IMR-90 (cell line): ENCODE measurements at regions not wholly inside any gene's neighbourhood (a gene's known extent, or its start where the extent isn't known, plus 50 kb on each side); places are given as distances from the start of the nearest gene placed in this dataset.

ENCODE experiments used
- ATAC-seq: fragments of 200-7000 bp; cut with Tn5 transposase; 2 replicates; pipeline ENCODE4 v1.9.1; 2020; ENCODE audit warnings: low read depth, mild to moderate bottlenecking, moderate library complexity
- BruUV-seq: library from RNA; stranded (reverse); fragments of 400-500 nt; replicated peaks from 2 replicates; lab custom pipeline; 2021; lab: Mats Ljungman, UMichigan
- CTCF ChIA-PET: fragments of 300-600 bp; formaldehyde crosslinking; extraction: SDS; loops from one replicate; lab custom pipeline; 2021; ENCODE audit warnings: antibody characterized with exemption; lab: Yijun Ruan, JAX
- POLR2A ChIA-PET: fragments of 300-600 bp; sonication (Branson Sonifier 250); formaldehyde crosslinking; loops from one replicate; lab custom pipeline; 2022; ENCODE audit warnings: antibody characterized with exemption; ENCODE audit not compliant: unreplicated experiment; lab: Charles Lee
- DNase-seq: peaks from one replicate; pipeline ENCODE4 v3.0.0; 2013
- H2AFZ ChIP-seq: replicated peaks from 2 replicates; pipeline ENCODE3; 2013; ENCODE audit warnings: low read length, mild to moderate bottlenecking; ENCODE audit not compliant: poor library complexity
- H2AK5ac ChIP-seq: 2 replicates; pipeline ENCODE4 v1.6.1; 2013; ENCODE audit warnings: low read depth, low read length, inconsistent platforms
- H2AK9ac ChIP-seq: replicated peaks from 2 replicates; pipeline ENCODE3; 2013; ENCODE audit warnings: mild to moderate bottlenecking, low read depth, low read length, moderate library complexity; ENCODE audit not compliant: poor library complexity
- H2BK120ac ChIP-seq: 2 replicates; pipeline ENCODE4 v1.6.1; 2013; ENCODE audit warnings: low read depth, low read length, inconsistent platforms
- H2BK15ac ChIP-seq: 3 replicates; pipeline ENCODE4 v1.6.1; 2013; ENCODE audit warnings: low read depth, low read length, inconsistent platforms
- H2BK20ac ChIP-seq: 2 replicates; pipeline ENCODE4 v1.6.1; 2013; ENCODE audit warnings: low read depth, mild to moderate bottlenecking, inconsistent platforms, low read length, moderate library complexity
- H2BK5ac ChIP-seq: 2 replicates; pipeline ENCODE4 v1.6.1; 2013; ENCODE audit warnings: mild to moderate bottlenecking, low read depth, low read length, inconsistent platforms; ENCODE audit not compliant: poor library complexity, severe bottlenecking
- H3K14ac ChIP-seq: replicated peaks from 2 replicates; pipeline ENCODE4 v1.6.1; 2013; ENCODE audit warnings: low read depth, low read length, inconsistent platforms
- H3K18ac ChIP-seq: 2 replicates; pipeline ENCODE4 v1.6.1; 2013; ENCODE audit warnings: low read depth, low read length, control low read depth
- H3K23ac ChIP-seq: 2 replicates; pipeline ENCODE4 v1.6.1; 2013; ENCODE audit warnings: low read depth, low read length, inconsistent platforms
- H3K27ac ChIP-seq: 2 replicates; pipeline ENCODE4 v1.5.1; 2013; ENCODE audit warnings: mild to moderate bottlenecking, control low read depth, low read length; ENCODE audit not compliant: insufficient read depth
- H3K27me3 ChIP-seq: 2 replicates; pipeline ENCODE4 v1.6.1; 2013; ENCODE audit warnings: low read length; ENCODE audit not compliant: control insufficient read depth, insufficient read depth
- H3K36me3 ChIP-seq: 2 replicates; pipeline ENCODE4 v1.6.1; 2013; ENCODE audit warnings: low read length, mixed read lengths; ENCODE audit not compliant: control insufficient read depth, insufficient read depth
- H3K4ac ChIP-seq: 2 replicates; pipeline ENCODE4 v1.6.1; 2013; ENCODE audit warnings: low read depth, low read length, inconsistent platforms
- H3K4me1 ChIP-seq: 2 replicates; pipeline ENCODE4 v1.6.1; 2013; ENCODE audit warnings: low read length, mixed read lengths; ENCODE audit not compliant: control insufficient read depth, insufficient read depth
- H3K4me2 ChIP-seq: 2 replicates; pipeline ENCODE4 v1.6.1; 2013; ENCODE audit warnings: low read depth, mild to moderate bottlenecking, control low read depth, low read length, moderate library complexity
- H3K4me3 ChIP-seq: 2 replicates; pipeline ENCODE4 v1.5.1; 2013; ENCODE audit warnings: low read depth, mild to moderate bottlenecking, control low read depth, low read length, moderate library complexity; ENCODE audit not compliant: insufficient read depth
- H3K56ac ChIP-seq: 2 replicates; pipeline ENCODE4 v1.6.1; 2013; ENCODE audit warnings: low read length, inconsistent platforms; ENCODE audit not compliant: insufficient read depth; ENCODE audit errors: extremely low read depth
- H3K79me1 ChIP-seq, 2 experiments: 2 replicates each; pipeline ENCODE4 v1.6.1; 2013; ENCODE audit warnings: low read length in 2 of 2, inconsistent platforms in 1 of 2, low read depth in 1 of 2
- H3K9ac ChIP-seq: 2 replicates; pipeline ENCODE4 v1.6.1; 2013; ENCODE audit warnings: low read depth, low read length, control low read depth
- H3K9me1 ChIP-seq: 2 replicates; pipeline ENCODE4 v1.6.1; 2013; ENCODE audit warnings: low read length, inconsistent platforms; ENCODE audit not compliant: insufficient read depth
- H3K9me3 ChIP-seq: 2 replicates; pipeline ENCODE4 v1.6.1; 2013; ENCODE audit warnings: low read length; ENCODE audit not compliant: control insufficient read depth, insufficient read depth
- H4K20me1 ChIP-seq: 2 replicates; pipeline ENCODE4 v1.6.1; 2013; ENCODE audit warnings: low read length, inconsistent platforms; ENCODE audit not compliant: insufficient read depth
- H4K5ac ChIP-seq: 2 replicates; pipeline ENCODE4 v1.6.1; 2013; ENCODE audit warnings: mild to moderate bottlenecking, low read depth, low read length, control low read depth
- H4K8ac ChIP-seq, 2 experiments: 2 replicates each; pipeline ENCODE4 v1.6.1; 2013; ENCODE audit warnings: low read depth in 2 of 2, low read length in 2 of 2, control low read depth in 1 of 2, inconsistent platforms in 1 of 2
- H4K91ac ChIP-seq: 2 replicates; pipeline ENCODE4 v1.6.1; 2013; ENCODE audit warnings: low read depth, low read length, inconsistent platforms; ENCODE audit not compliant: insufficient read depth
- MAZ ChIP-seq: IDR thresholded peaks from 2 replicates; pipeline ENCODE4 v1.6.1; 2012; ENCODE audit warnings: low read depth, mild to moderate bottlenecking, low read length, improper control_type of control experiment, moderate library complexity, borderline replicate concordance
- NFE2L2 ChIP-seq: fragments of 150-350 bp; IDR thresholded peaks from 2 replicates; pipeline ENCODE4 v1.6.1; 2016; ENCODE audit warnings: low read depth, mild to moderate bottlenecking, low read length
- USF2 ChIP-seq: fragments of 150-350 bp; IDR thresholded peaks from 2 replicates; pipeline ENCODE4 v1.6.1; 2017; ENCODE audit warnings: mild to moderate bottlenecking, antibody characterized with exemption, low read length, low read depth
- WGBS, 2 experiments: methylation state at CpG; one replicate each; pipeline versions ENCODE4 v1.1.5 to v1.1.7; 2013; ENCODE audit warnings: missing lambda C conversion rate in 2 of 2; ENCODE audit not compliant: insufficient read length in 1 of 2; ENCODE audit errors: extremely low coverage in 2 of 2; 5-methylcytosine and 5-hydroxymethylcytosine counted together
- dilution Hi-C: fragments of 300-500 bp; cut with HindIII; formaldehyde crosslinking; loops from one replicate; pipeline ENCODE4 v1.14.3; 2018; ENCODE audit warnings: low sequenced_read_pairs; ENCODE audit not compliant: unreplicated experiment
- in situ Hi-C: fragments of 300-500 bp; cut with MboI; formaldehyde crosslinking; loops from 3 replicates; pipeline ENCODE4 v1.14.3; 2019; ENCODE audit warnings: low sequenced_read_pairs, inconsistent platforms, mixed read lengths
- intact Hi-C: fragments of 100-400 bp; cut with micrococcal nuclease; formaldehyde crosslinking; loops from 2 replicates; pipeline ENCODE4 v1.10.0; 2022

GRCh38 chr6:14664112-14664601 lies 546.6 kb downstream of the CD83 start:
- Histone ChIP-seq H3K27me3 (peaks cover 2% of the 10 kb centered on the region; the same call in 1 of the 2 replicates), H3K4me2 (no peak overlapping the region), H3K79me1 (no peaks in the 10 kb centered on the region), H4K5ac (no peak overlapping the region), H3K4ac (peak overlapping the region; percentile 42), H2AK9ac (peak overlapping the region; percentile 81), H4K20me1 (no peaks in the 10 kb centered on the region), H2BK20ac (peak overlapping the region; percentile 14; the same call in 1 of the 2 replicates), H3K36me3 (no peaks in the 10 kb centered on the region), H2BK120ac (peak overlapping the region; percentile 21), H2BK5ac (no peak overlapping the region), H2BK15ac (no peak overlapping the region), H3K4me3 (no peak overlapping the region), H3K4me1 (peaks cover 20% of the 10 kb centered on the region), H3K56ac (no peak overlapping the region), H4K8ac (no peak overlapping the region; a peak in 1 of 4 replicates), H2AFZ (peak overlapping the region; percentile 18), H4K91ac (no peak overlapping the region; the same call in 1 of the 2 replicates), H2AK5ac (peak overlapping the region; percentile 52; the same call in 1 of the 2 replicates), H3K23ac (no peak overlapping the region), H3K9me3 (no peaks in the 10 kb centered on the region), H3K27ac (no peak overlapping the region), H3K18ac (no peak overlapping the region), H3K9me1 (peaks cover 14% of the 10 kb centered on the region), H3K14ac (peak overlapping the region; percentile 10; the same call in 1 of the 2 replicates), H3K9ac (no peak overlapping the region)
- in situ Hi-C loops, result no loop called here
- ChIA-PET CTCF (no interaction called here), POLR2A (no interaction called here)
- BruUV-seq, result no TSS peak
- no peak for ATAC-seq
- dilution Hi-C loops, result no loop called here
- intact Hi-C loops, result loop anchor here (10.0 kb wide), 2 partner anchors 189 to 449 kb away; no protein-coding TSS in a partner anchor
- no peak for TF ChIP-seq MAZ
- TF ChIP-seq NFE2L2, result no peak
- no peak for TF ChIP-seq USF2
- DNase-seq, result peak; percentile 56
- WGBS, 2 experiments, result no CpG with 5 or more reads among the region's 6 CpGs
